ENCODE measurements at regions not wholly inside any gene's neighbourhood (a gene's known extent, or its start where the extent isn't known, plus 50 kb on each side); places are given as distances from the start of the nearest gene placed in this dataset.

DNA sequence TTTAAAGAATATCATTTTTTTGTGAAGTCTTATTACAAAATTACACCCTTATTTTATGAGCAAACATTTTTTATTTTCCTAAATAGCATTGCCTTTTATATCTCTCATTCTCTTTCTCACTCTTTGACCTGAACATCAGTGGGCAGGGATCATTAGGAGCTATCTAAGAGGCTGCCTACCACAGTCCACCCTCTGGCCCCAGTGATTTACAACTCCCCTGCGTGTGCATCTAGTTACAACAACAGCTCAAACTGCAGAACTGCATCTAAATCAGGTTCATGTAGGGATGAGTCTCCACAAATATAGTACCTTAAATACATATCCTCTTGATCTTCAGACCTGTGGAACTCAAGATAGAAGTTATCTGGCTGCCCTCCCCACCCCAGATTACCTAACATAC lies 172.4 kb upstream of the CXCR4 start:
- Histone ChIP-seq H3K9ac (ENCODE audit: control insufficient read depth, insufficient read depth, low read length) (no peak overlapping the region), H4K20me1 (ENCODE audit: control insufficient read depth, insufficient read depth) (no peaks in the 10 kb centered on the region), H3K4me2 (ENCODE audit: control insufficient read depth, insufficient read depth) (no peak overlapping the region), H2AFZ (ENCODE audit: control insufficient read depth, low read depth, low read length) (no peak overlapping the region), H3K27ac (ENCODE audit: control insufficient read depth, insufficient read depth) (no peak overlapping the region), H3K4me1 (ENCODE audit: control insufficient read depth, insufficient read depth, low read length) (no peaks in the 10 kb centered on the region), H3K36me3 (ENCODE audit: control insufficient read depth in 2 of 2, insufficient read depth in 2 of 2, low read length in 1 of 2) (no peaks in the 10 kb centered on the region), H3K9me3 (replicated peaks; ENCODE audit: control insufficient read depth, insufficient read depth, low read length) (no peaks in the 10 kb centered on the region), H3K27me3 (replicated peaks in 1 of 2; ENCODE audit: control insufficient read depth in 2 of 2, insufficient read depth in 2 of 2, low read length in 1 of 2) (no peaks in the 10 kb centered on the region), H3K4me3 (no peak overlapping the region), H3K79me2 (ENCODE audit: control insufficient read depth, insufficient read depth, low read length) (no peaks in the 10 kb centered on the region)
- ChIA-PET CTCF (interaction anchor here (0.6 to 2.2 kb wide), 3 partner anchors 8 to 263 kb away, joined by 3 to 5 read pairs (median 4); no protein-coding TSS in a partner anchor), RAD21 (ENCODE audit: unreplicated experiment) (interaction anchor here (2.7 kb wide), 1 partner anchor 15 kb away, joined by 9 read pairs; no protein-coding TSS in a partner anchor), SMC1A (ENCODE audit: uncharacterized antibody, unreplicated experiment) (interaction anchor here (1.1 to 8.3 kb wide), 4 partner anchors 9 to 35 kb away, joined by 3 to 66 read pairs (median 4); no protein-coding TSS in a partner anchor), POLR2A (no interaction called here)
- intact Hi-C loops (cut with micrococcal nuclease; ENCODE audit: unreplicated experiment) (no loop called here), in situ Hi-C loops (cut with MboI) (no loop called here)
- DNase-seq (ENCODE audit: low read depth, low spot score) (no peak), FAIRE-seq (no peak), ATAC-seq (no peak)
- BruUV-seq (replicated peaks), result no TSS peak
- TF ChIP-seq, protein P1, sequence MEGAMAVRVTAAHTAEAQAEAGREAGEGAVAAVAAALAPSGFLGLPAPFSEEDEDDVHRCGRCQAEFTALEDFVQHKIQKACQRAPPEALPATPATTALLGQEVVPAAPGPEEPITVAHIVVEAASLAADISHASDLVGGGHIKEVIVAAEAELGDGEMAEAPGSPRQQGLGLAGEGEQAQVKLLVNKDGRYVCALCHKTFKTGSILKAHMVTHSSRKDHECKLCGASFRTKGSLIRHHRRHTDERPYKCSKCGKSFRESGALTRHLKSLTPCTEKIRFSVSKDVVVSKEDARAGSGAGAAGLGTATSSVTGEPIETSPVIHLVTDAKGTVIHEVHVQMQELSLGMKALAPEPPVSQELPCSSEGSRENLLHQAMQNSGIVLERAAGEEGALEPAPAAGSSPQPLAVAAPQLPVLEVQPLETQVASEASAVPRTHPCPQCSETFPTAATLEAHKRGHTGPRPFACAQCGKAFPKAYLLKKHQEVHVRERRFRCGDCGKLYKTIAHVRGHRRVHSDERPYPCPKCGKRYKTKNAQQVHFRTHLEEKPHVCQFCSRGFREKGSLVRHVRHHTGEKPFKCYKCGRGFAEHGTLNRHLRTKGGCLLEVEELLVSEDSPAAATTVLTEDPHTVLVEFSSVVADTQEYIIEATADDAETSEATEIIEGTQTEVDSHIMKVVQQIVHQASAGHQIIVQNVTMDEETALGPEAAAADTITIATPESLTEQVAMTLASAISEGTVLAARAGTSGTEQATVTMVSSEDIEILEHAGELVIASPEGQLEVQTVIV (IDR thresholded peaks at IDR 0.05; ENCODE audit: borderline replicate concordance, partially characterized antibody), result no peak
- 74% methylated on average over 1 of the region's 1 CpG for WGBS (ENCODE audit: insufficient coverage, insufficient replicate concordance, low lambda C conversion rate, missing lambda C conversion rate)

DNA sequence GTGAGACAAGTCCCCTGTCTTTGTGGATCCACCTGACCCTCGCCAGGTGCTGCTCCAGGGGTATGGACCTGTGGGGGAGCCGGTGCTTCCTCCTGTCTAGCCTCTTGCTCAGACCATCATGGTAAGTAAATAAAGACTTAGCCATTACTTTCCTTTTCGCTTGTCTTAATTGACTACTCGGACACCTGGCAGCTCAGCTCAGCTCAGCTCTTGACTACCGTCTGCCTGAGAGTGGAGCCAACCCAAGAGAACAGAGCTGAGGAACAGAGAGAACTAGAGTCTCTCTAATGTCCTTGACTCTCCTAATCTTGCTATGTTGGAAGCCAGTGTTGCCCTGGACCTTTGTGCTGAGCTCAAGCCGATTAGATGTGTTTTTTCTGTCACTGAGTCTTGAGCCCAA lies 170.3 kb upstream of the CXCR4 start:
- peaks cover 14% of the 10 kb centered on the region for H3K4me1 ChIP-seq (ENCODE audit: control insufficient read depth, insufficient read depth, low read length)
- intact Hi-C loops (cut with micrococcal nuclease; ENCODE audit: unreplicated experiment) (no loop called here), in situ Hi-C loops (cut with MboI) (no loop called here)
- H3K79me2 ChIP-seq (ENCODE audit: control insufficient read depth, insufficient read depth, low read length), result no peaks in the 10 kb centered on the region
- no peak for TF ChIP-seq STAT1 (conservative IDR thresholded peaks at IDR 0.05)
- BruUV-seq (replicated peaks), result no TSS peak
- H3K9ac ChIP-seq (ENCODE audit: control insufficient read depth, insufficient read depth, low read length), result no peak overlapping the region
- FAIRE-seq (no peak), ATAC-seq (no peak), DNase-seq (ENCODE audit: low read depth, low spot score) (no peak)
- H3K27ac ChIP-seq (ENCODE audit: control insufficient read depth, insufficient read depth), result no peak overlapping the region
- H3K27me3 ChIP-seq (replicated peaks in 1 of 2; ENCODE audit: control insufficient read depth in 2 of 2, insufficient read depth in 2 of 2, low read length in 1 of 2), result no peaks in the 10 kb centered on the region
- no peaks in the 10 kb centered on the region for H4K20me1 ChIP-seq (ENCODE audit: control insufficient read depth, insufficient read depth)
- WGBS (ENCODE audit: insufficient coverage, insufficient replicate concordance, low lambda C conversion rate, missing lambda C conversion rate), result 88% methylated on average over 6 of the region's 6 CpGs
- H3K4me2 ChIP-seq (ENCODE audit: control insufficient read depth, insufficient read depth), result no peak overlapping the region
- no peak overlapping the region for H2AFZ ChIP-seq (ENCODE audit: control insufficient read depth, low read depth, low read length)
- ChIA-PET SMC1A (ENCODE audit: uncharacterized antibody, unreplicated experiment) (interaction anchor here (0.6 to 8.3 kb wide), 2 partner anchors 16 to 39 kb away, joined by 3 to 66 read pairs; no protein-coding TSS in a partner anchor), CTCF (interaction anchor here (2.2 kb wide), 1 partner anchor 10 kb away, joined by 5 read pairs; no protein-coding TSS in a partner anchor), RAD21 (ENCODE audit: unreplicated experiment) (interaction anchor here (0.9 to 2.7 kb wide), 2 partner anchors 17 to 62 kb away, joined by 3 to 9 read pairs; no protein-coding TSS in a partner anchor), POLR2A (interaction anchor here (0.9 to 1.3 kb wide), 2 partner anchors 13 to 60 kb away, joined by 3 read pairs; no protein-coding TSS in a partner anchor)
- no peak overlapping the region for H3K4me3 ChIP-seq
- no peaks in the 10 kb centered on the region; the same call in 2 of the 3 replicates for H3K9me3 ChIP-seq (replicated peaks; ENCODE audit: control insufficient read depth, insufficient read depth, low read length)
- H3K36me3 ChIP-seq (ENCODE audit: control insufficient read depth in 2 of 2, insufficient read depth in 2 of 2, low read length in 1 of 2), result no peaks in the 10 kb centered on the region

Data from GM12878 (cell line).